ENCODE measurements at regions not wholly inside any gene's neighbourhood (a gene's known extent, or its start where the extent isn't known, plus 50 kb on each side); places are given as distances from the start of the nearest gene placed in this dataset.

GRCh38 chr4:103449296-103450023 is 251.3 kb upstream of the CENPE start:
- TF ChIP-seq CTCF (IDR thresholded peaks at IDR 0.05), result no peak
- TF ChIP-seq ZFX (IDR thresholded peaks at IDR 0.05; ENCODE audit: borderline replicate concordance), result no peak

Data from 22Rv1 (cell line).